ENCODE measurements at regions not wholly inside any gene's neighbourhood (a gene's known extent, or its start where the extent isn't known, plus 50 kb on each side); places are given as distances from the start of the nearest gene placed in this dataset.

- peak in 2 of 3 experiments; percentile 15 to 37 for DNase-seq
These were observed 87.4 kb upstream of the CD180 start for GRCh38 chr5:67283988-67284487.

DNA sequence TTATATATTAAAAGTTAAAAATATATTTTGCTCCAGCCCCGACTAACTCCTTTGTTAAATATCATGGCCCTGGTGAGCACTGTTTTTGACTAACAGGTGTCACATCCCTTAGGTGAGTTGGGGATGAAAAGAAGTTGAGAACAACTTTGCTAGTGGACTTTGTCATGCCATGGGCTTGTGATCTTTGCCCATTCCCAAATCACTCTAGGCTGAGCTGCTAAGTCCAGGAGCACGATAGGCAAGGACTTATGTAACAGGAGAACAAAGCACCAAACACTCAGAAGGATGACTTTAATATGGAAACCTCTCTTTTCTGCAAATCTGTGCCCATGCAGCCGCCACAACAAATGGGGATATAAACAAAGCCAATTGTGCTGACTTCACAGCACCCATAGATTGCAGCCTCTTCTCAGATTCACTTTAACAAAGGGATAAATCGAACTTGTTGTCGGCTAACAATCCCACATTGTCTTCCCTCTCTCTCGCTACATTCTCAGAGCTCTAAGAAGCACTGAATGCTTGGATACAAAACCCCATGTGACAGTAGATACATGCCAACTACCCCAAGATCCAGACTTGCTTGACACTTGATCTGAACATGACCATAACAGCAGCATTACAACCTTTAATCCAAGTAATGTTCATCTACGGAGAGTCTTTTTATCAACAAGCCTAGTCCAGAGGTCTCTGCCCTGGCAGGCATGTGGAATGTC is 86.8 kb upstream of the CD180 start:
- no peak for DNase-seq

DNA sequence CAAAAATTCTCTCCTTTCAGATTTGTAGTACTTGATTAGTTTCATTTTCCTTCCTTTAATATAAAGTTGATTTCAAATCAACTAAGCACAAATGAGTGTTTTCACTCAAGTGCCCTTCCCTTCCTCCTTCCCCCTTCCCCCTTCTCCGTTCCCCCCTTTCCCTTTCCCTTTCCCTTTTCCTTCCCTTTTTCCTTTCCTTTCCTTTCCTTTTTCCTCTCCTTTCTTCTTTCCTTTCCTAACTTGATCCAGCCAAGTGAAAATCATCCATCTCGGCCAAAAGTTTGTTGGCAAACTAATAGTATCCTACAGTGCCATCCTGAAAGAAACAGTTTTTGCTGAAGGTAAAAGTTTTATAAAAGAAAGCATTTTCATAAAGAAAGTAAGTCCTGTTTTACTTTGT is 85.3 kb upstream of the CD180 start:
- no peak for DNase-seq

DNA sequence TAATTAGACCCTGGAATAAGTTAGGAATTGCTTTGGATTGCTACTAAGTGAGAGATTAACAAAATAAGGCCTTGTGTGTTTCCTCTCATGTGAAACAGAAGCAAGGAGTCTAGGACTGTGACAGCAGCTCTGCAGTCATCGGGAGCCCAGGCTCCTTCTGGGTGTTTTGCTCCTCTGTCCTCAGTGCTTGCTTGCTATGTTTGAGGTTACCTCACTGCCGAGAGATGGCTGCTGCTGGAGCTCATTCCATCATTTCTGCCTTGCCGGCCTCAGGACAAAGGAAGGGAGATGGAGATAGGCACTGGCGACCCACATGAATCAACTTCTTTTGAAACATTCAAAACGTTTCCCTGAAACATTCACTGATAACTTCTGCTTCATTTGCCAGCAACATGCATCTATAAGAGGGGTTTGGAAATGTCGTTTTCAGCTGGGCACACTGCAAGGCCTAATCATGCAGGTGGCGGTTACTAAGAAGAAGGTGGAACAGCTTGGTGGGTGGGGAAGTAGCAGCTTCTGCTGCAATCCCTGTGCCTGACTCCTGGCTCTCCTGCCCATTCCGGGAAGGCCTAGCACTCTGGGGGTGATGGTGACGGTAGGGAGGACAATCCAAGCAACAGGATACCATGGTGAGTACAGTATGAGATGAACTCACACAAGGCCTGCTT is 77.2 kb upstream of the CD180 start:
- no peak for DNase-seq

DNA sequence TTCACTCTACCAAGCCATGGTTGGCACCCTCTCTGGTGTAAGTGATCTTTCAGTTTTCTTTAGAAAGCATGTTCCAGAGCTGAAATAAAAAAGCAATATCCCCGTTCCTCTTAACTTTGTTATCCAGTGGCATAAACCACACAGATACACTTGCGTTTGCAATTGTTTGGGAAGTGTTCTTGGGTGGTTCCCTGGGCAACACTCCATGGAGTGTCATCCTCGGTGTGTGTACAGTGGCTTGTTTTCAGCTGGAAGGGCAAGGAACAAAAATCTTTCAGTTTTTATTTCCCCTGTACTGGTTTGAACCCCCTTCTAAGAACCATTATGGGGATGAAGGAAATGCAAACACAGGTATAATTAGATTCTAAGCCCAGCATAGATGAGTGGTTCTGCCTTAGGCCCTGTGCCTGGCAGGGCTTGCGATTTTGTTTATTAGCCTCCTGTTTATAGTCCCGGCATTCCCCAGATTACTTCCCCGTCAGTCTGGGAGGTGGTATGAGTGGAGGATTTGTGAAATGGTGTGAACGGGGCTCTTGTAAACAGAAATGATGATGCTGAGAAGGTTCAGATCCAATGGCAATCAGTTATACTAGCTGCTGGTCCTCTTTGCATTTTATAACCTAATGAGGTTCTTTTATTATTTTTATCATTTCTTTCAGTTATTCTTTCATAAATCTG is 76.0 kb upstream of the CD180 start:
- DNase-seq = peak in 1 of 3 experiments; percentile 26

- DNase-seq = peak in 2 of 3 experiments; percentile 22 to 91
These were observed 71.8 kb upstream of the CD180 start for GRCh38 chr5:67268231-67269021.

DNA sequence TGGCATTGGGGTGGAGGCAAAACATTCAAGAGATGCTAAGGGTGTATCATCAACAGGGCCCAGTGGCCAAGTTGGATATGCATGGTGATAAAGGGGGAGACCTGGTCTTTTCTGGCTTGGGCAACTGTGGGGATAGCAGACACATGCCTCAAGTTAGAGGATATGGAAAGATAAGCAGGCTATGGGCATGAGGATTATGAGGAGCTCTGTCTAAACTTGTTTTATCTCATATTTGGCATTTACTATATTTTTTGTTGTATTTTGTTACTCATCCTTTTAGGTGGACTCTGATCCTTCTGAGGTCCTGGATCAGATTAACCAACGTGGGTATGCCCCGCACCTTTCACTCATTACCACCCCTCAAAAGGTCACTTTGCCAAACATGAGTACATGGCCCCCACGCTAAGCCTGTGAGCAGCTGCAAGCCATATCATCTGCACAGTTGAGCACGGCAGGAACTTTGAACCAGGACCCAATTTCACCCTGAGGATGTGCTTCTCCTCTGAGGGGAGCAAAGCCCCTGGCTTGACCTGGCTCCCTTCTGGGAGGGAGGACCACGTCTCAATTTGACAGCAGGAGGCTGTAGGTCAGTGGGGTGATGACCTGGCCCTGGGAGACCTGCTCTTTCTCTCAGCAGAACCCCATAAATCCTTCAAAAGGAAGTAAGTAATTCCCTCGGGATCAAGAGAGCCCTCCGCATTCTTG is 71.1 kb upstream of the CD180 start:
- DNase-seq = no peak

GRCh38 chr5:67266654-67267350 is 70.2 kb upstream of the CD180 start:
- DNase-seq = no peak

DNA sequence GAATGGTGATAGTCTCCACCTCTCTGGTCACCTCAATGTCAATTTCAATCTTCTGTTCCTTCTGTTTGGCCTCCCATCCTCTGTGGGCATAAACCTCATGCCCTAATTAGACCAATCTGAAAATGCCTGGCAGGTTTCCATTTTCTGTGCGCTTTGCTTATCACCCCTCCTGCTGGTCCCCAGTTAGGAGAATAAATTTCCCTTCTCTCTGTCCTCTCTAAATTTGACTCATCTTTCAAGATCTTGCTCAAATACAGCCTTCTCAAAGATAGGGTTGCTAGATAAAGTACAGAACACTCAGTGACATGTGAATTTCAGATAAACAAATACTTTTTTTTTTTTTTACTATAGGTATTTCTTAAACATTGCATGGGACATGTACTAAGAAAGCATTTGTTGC is 69.4 kb upstream of the CD180 start:
- DNase-seq = no peak

GRCh38 chr5:67263656-67264408 is 67.2 kb upstream of the CD180 start:
- no peak for DNase-seq

DNA sequence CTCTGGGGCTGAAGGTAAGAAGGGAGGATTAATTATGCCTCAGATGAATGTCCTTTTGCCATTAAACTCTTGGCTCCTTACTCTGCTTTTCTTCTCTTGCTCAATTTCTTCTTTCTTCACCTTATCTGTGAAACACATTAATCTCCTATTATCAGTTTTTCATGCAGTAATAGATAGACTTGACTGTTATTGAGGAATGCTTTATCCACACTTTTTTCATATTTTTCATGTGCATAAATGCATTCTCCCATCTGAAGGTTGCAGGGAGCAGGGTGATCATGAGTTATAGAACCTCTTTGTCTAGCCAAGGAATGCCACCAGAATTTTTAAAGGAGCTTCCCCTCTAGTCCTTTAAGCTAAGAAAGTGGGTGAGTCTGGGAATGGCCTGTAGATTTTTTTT is 66.4 kb upstream of the CD180 start:
- no peak for DNase-seq

GRCh38 chr5:67262206-67262605 is 65.6 kb upstream of the CD180 start:
- DNase-seq = no peak

GRCh38 chr5:67259548-67260215 is 63.1 kb upstream of the CD180 start:
- DNase-seq = no peak

DNA sequence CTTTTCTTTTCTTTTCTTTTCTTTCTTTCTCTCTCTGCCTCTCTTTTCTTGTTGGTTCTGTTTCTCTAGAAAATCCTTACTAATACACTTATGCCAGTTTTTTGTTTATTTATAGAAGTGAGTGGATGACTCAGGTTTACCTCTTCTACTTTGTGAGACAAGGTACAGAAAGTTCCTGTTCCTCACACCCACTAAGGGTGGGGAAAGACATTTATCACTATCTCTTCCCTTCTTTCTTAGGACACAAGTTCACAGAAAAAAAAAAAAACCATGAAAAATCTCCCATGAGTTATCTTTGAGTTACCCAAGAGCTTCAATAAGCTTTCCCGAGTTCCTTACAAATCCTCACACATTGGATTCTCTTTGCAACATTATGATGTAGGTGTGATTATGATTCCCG is 60.9 kb upstream of the CD180 start:
- no peak for DNase-seq

- no peak for DNase-seq
These were observed 60.5 kb upstream of the CD180 start for GRCh38 chr5:67257077-67257476.

GRCh38 chr5:67255881-67256280 is 59.3 kb upstream of the CD180 start:
- DNase-seq = no peak

GRCh38 chr5:67253911-67254310 is 57.3 kb upstream of the CD180 start:
- peak in 2 of 3 experiments; percentile 7 to 46 for DNase-seq

DNA sequence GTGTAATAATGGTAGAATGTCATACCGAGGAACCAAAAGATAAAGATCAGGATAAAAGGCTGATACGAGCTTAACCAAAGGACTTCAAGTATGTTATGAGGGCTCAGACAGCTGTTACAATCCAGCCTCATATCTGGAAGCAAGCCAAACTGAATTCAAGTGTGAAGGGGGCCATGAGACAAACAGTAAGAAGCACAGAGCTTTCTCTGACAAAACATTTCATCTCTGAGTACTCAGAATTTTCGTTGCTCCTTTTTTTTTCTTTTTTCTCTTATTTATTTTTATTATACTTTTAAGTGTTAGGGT is 52.9 kb upstream of the CD180 start:
- peak in 2 of 3 experiments; percentile 1 to 84 for DNase-seq

GRCh38 chr5:67248703-67249589 is 52.3 kb upstream of the CD180 start:
- no peak for DNase-seq
